CD4-positive, alpha-beta T cell treated with Interleukin-6 at 100 ng/mL for 8 hours (primary cell): ENCODE measurements at regions not wholly inside any gene's neighbourhood (a gene's known extent, or its start where the extent isn't known, plus 50 kb on each side); places are given as distances from the start of the nearest gene placed in this dataset.

Experiments used
- DNase-seq: peaks from one replicate; pipeline ENCODE4 v3.0.0-alpha.2; 2020; ENCODE audit warnings: mixed read lengths, low spot score

DNA sequence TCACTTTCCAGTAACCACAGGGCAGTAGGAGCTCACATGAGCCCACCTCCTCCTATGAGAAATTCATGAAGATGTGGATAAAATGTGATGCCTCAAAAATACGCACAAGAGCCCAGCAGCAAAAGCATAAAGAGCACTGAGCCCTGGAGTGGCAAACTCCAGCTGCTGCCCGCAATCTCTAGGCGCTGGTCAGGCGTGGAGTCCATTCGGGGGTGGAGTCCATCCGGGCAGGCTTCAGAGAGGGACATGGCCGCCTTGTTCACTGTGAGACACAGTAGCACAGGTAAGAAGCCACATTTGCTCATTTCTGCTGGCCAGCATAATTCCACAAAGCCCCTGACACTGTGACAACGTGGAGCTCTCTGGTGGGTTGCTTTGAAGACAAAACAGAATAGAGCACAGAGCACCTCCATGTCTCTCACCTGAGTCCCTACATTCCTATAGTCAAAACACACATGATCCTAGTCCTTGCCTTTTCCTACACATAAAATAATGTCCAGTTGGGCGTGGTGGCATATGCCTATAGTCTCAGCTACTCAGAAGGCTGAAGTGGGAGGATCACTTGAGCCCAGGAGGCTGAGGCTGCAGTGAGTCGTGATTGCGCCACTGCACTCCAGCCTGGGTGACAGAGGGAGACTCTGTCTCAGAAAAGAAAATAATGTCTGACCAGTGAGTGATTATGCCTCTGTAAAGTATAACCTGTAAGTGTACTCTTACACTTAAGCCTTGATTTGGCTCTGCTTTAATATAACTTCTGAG, 365.2 kb downstream of the GADD45G start:
- no peak for DNase-seq

DNA sequence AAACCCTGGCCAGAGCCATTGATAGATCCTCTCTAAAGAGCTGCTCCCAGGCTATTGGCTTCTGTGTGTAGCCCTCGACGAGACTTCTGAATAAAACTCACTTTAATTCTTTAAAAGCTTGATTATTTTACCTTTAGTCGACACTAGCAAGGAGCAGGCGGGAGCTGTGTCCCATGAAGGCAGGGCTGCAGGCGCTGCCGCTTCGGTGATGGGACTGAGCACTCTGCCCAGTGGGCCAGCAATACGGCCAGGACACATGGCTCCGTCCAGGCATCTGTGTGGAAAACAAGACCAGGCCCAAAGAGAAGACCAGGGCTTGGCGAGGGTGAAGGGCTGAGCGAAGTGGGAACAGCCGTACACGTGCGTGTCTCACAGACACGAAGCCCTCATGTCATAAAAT, 365.9 kb downstream of the GADD45G start:
- DNase-seq = no peak

DNA sequence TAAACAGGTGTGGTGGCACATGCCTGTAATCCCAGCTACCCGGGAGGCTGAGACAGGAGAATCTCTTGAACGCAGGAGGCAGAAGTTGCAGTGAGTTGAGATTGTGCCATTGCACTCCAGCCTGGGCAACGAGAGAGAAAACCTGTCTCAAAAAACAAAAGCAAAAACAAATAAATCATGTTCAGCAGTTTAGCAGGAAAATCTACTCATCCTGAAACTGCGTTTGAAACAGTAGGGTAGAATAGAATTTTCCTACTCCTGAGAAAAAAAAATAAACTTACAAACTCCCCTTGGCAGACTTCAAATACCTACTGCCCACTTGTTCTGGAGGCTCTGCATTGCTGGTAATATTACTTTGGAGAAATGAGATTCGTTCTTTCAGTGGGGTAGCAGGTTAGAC, 367.7 kb downstream of the GADD45G start:
- DNase-seq = no peak

DNA sequence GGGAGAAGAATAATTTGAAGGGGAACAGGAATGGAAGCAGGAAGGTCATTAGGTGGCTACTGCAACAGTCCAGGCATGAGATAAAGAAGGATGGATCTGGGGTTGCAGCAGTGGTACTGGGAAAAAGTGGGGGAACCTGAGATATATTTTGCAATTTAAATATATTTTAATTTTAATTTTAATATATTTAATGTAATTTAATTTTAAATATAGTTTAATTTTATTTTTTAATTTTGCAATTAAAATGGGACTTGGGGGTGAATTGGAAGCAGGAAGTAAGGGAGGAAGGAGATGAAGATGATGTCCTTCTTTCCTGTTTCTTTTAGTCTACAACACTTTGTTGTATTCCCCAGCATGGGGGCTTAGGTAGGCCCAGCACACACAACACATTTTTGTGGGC, 369.8 kb downstream of the GADD45G start:
- DNase-seq = no peak

DNA sequence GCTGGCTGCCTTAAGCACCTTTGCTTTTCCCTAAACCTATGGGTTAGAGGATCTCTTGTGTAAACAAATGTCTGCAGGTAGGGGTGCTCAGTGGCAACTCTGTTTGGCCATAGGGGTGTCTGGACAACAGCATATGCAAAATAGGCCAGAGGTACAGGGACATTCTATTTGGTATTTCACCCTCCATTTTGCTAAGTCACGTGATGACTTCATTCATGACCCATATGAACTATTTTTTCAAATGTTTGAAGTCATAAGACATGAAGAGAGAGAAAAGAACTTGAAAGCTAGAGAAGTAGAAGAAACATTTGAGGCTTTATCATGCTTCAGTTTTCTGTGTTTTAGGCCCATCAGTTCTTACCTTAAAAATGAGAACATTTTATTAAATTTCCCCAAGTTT, 370.2 kb downstream of the GADD45G start:
- no peak for DNase-seq

DNA sequence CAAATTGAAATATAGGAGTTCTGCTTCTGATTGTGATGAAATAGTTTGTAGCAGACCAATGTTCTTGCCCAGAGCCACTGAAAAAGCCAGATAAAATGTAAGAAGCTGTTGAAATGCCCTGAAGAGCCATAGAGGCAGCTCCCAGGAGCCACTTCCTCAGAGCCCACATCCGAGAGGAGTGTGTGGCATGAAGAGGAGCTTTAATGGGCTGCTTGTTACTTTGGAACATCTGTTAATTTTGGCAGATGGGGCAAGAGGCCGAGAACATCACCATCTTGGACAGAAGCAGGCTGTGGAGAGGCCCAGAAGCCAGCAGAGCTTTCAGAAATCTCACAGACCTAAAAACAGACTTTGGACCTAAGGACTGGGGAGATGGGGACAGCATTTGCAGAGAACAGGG, 370.8 kb downstream of the GADD45G start:
- DNase-seq = no peak

DNA sequence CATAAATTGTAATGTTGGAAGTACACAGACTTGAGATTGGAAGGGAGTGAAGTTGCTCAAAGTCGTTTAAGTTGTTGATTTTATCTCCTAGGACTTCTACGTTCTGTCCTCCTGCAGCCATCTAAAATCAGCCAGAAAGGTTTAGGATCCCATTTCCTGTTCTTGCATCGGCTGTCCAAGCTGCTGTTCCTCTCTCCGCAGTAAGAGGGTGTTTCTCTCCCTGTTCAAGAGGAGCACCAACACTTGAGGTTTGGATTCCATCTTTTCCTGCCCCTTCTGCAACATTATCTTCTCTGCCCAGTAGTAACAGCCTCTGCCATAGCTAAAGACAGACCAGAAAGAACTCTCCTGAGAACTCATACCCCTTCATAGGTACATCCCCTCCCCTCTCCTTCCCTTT, 373.4 kb downstream of the GADD45G start:
- no peak for DNase-seq

DNA sequence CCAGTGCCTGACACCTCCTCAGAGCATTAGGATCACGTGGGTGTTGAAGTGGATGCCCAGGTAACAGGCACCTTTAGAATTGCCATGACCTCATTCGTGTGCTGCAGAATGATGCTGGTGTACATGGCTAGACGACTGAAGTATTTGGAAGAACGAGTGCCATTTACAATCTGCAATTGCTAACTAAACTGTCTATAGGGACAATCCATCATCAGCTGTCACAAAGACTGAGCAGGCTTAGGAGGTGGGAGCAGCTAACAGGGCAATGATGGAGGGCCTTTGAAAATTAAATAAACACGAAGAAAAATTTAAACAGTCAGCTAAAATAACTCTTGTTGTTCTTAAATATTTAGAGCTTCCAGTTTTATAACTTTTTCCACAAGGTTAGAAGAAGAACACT, 375.8 kb downstream of the GADD45G start:
- no peak for DNase-seq

DNA sequence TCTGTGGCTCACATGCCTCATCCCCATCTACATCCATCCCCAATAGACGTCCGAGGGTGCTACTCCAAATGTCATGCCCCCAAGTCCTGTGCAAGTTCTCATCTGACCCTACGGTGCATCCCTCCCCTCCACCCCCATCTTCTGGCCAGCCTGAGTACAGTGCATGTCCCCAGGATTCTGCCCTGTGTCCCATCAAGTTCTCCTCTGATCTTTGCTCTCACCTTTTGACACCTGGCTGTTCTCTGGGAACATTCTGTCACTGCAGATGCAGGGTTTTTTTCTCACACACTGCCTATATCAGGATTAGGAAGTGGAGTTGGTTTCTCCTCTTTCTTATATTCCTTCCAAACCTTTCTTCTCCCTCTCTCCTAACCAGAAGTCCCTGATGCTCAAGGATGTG, 377.2 kb downstream of the GADD45G start:
- no peak for DNase-seq

DNA sequence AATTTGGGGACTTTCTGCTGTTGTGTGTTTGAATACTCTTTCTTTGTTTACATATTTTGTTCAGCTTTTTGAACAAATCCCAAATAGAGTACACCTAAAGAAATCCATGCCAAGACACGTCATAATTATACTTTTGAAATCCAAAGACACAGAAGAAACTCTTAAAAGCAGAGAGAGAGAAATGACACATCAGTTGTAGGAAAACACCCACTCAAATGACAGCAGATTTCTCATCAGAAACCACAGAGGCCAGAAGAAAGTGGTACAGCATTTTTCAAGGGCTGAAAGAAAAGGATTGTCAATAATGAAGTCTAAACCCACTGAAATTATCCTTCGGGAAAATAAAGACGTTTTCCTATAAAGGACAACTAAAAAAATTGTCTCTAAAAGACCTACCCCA, 378.6 kb downstream of the GADD45G start:
- DNase-seq = no peak

DNA sequence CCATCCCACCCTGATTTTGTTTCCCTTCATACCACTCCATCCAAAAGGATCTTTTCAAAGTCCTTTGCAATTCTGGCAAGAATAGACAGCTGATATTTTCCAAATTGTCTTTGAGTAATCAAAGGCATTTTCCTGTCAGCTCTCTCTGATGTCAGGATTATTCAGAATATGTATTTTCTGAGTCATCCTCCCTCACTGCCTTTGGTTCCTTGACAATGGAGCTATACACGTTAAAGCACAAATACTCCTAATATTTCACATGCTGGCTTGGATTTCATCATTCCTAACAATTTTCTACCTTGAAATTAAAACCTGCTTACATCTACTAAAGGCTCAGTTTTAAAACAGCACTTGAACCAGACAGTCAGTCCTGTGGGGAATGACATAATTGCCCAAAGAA, 379.4 kb downstream of the GADD45G start:
- DNase-seq = no peak

DNA sequence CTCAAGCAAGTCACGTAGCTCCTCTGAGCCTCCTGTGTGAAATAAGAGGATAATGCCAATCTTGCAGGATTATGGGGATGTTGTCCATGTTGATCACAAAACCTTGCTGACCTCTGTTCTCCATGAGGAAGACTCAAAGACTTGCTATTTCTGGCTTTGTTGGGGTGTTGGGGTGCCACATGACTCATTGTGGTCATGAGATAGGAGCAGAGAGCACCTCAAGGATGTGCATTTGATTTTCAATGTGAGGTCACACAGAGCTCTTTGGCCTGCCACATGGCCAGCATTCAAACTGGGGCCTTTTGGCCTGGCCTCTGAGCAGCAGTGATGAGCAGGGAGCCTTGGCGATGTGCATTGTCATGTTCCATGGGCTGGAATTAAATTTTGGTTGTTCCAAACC, 380.3 kb downstream of the GADD45G start:
- DNase-seq = no peak

DNA sequence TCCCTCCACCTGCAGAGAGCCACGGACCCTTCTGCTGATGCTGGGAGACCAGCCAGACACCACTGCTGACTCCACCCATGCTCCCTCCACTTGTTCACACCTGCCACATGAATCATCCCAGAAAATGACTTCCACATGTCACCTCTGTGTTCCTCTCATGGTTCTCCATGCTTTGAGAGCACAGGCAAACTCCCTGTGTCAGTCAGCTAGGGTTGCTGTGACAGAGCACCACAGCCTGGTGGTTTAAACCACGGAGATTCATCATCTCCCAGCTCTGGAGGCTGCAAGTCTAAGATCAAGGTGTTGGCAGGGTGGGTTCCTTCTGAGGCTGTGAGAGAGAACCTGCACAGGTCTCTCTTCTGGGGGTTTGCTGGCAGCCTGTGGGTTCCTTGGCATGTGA, 381.4 kb downstream of the GADD45G start:
- DNase-seq = no peak

DNA sequence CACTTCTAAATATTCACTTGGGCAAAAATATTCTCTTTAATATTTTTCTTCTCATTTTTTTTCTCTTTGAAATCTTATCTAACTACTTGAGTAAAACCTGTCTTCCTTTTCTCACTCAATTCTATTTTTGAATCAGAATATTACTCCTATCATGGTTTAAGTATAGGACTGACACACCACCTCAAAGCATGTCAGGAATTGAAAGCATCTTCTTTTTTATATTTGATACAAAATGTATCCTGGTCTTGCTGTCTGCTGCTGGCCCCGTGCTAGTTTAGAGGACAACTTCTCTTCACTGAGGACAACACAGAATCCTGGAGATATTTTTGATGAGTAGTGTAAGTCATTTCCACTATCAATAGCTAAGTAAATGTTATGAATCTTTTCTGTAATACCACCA, 383.6 kb downstream of the GADD45G start:
- DNase-seq = no peak

DNA sequence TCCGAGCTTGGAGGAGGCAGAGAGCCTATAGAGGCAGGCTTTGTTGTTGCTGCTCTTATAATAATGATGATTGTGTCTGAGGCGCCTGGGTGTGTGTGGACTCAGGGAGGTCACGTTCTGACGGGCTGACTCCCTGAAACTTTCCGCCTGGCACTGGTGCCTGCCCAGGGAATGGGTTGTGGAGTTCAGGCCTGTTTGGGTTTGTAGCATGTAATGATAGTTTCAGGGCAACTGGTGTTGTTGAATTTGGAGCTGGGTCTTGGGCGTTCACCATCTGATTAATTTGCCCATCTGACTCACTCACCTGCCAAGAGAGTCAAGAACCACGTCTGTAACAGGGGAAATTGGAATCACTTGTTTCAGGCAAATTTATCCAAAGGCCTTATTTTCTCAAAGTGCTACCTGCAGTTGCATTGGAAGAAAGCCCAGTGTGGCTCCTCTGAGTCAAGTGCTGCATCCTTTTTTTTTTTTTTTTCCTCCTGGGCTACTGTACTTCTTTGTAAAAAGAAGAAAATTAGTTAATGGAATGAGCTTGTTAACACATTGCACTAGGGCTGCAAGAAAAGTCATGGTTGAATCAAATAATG, 386.5 kb downstream of the GADD45G start:
- DNase-seq = no peak

DNA sequence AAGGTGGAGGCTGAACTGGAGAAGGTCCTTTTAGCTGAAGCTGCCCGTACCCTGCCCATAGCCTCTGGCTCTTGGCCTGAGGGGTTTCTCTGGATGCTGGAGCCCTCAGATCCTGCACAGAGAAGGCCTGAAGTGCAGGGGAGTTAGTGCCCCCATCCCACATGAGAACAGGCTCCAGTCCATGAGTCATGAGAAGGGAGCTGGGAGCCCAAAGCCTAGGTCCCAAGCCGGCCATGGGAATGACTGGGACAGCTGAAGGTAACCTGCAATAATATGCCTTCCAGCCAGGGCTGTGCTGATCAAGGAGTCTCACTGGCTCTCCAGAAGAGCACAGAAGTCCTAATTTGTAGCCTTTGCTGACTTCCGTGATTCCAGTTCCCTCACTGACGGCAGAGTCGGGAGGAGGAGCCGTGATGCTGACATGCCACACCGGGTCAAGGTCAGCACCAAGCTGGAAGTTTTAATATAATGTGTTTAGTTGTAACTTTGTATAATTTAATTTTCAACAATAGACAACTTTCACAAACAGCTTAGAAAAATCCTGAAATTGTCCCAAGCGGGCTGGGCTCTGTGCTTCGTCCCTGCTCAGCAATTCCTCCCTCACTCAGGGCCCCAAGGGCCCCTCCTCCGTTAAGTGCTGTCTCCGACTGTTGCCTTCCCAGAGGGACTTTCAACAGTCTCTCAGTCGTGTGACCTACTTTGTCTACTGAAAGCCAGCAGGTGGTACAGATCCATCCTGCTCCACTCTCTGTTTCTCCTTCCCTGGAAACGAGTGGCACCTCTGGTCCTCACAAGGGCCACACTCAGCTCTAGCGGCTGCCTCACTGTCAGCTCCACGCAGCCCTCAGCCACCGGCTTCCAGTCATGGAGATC, 387.8 kb downstream of the GADD45G start:
- DNase-seq = no peak

DNA sequence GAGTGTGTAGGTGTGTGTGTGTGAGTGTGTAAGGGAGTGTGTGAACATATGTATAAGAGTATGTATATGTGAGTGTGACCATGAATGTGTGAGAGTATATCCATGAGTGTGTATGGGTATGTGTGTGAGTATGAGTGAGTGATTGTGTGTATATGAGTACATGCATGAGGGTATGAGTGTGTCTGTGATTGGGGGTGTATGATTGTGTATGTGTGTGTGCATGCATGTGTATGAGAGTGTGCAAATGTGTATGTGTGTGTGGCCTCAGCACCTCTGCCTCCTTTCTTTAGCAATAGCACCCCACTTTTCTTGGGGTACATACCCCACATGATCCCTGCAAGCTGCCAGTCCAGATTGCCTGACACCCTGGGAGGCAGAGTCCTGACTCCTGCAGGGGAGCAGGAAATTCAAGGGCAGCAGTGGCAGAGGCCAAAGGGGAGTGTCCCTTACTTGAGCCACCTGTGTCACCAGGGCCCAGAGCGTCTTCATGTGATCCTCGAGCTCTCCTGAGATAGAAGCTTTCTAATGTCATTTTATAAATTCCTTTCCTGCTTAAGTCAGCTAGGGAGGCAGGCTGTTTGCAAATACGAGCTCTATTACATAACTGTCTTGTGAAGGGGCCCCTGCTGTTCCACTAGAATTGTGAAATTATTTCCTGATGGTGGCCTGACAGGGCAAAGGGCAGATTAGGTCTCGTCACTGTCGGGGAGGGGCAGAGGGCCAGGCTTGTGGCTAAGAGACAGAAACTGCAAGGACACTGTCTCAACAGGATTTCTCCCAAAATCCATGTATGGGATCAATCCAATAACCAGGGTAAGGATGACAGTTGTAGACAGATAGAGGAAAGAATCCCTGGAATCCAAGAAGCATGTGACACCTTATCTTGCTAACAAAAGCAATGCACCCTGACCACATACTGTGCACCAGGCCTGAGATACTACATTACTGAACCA, 389.1 kb downstream of the GADD45G start:
- DNase-seq = no peak

DNA sequence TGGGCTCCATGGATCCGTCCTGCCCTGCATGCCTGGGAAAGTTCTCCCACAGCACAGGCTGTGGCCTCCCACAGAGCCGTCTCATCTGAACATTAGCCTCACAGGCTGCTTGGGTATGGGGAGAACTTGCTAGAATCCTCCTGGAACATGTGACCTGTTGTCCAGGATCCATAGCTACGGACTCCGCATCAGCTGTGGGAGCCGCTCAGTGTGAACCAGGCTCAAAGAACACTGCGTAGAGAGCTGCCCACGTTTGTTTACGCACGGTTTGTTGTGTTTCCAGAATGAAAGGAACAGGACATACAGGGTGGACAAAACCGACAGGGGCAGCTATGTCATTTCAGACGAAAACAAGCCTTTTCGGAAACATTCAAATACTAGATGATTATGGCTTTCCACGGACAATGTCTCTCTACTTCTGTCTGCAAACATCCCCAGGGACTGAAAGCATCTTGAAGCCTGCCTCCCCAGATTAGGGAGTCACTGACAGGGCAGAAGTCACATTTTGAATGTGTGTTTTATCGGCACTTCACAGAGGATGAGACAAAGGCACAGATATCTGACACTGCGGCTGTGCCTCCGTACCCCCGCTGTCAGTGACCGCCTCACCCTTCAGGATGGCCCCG, 390.3 kb downstream of the GADD45G start:
- no peak for DNase-seq

DNA sequence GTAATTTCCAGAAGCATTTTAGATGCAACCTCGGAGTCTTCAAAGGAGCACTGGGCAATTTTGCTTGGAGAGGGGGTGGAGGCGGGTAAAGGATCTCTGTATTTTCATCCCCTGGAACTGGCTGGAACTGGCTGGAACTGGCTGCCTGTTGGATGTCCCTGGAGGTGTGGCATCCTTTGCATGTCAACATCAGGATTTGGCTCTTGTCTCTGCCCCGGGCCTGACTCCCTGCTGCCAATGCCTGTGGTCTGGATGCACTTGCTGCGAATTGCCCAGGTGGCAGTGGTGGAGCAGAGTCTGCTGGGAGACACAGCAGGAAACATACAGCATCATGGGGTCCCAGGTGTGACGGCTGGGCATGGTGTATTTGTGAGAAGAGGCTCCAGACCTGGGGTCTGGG, 391.3 kb downstream of the GADD45G start:
- DNase-seq = no peak

DNA sequence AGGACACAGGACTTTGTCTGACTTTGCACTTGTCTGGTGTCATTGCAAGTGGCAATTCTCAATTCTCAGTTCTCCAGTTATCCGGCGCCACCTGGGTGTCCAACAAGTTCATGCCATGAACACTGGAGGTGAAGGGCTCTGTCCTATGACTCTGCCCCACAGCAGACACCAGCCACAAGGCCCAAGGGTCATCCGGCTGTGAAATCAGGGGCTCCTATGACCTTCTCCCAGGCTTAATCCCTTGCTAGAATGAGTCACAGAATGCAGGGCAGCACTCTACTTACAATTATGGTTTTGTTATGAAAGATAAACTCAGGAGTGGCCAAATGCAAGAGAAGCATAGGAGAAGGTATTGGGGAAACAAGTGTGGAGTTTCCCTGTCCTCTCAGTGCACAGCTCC, 392.0 kb downstream of the GADD45G start:
- DNase-seq = no peak

DNA sequence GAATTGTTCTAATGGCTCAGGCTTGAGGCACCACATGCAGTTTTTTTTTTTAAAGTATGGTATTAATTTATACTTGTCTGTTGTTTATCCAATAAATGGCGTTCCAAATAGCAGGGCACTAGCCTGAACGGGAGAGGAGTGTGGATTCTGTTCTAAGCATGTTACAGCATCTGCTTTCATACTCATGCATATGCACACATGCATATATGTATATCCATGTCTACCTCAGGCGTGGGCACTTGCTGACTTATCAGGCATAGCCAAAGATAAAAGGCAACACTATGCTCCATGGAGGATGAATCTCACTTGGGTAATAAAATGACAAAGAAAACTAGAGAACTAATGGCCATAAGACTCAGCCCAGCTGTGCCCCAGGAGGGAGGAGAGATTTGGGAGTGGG, 393.8 kb downstream of the GADD45G start:
- DNase-seq = no peak

DNA sequence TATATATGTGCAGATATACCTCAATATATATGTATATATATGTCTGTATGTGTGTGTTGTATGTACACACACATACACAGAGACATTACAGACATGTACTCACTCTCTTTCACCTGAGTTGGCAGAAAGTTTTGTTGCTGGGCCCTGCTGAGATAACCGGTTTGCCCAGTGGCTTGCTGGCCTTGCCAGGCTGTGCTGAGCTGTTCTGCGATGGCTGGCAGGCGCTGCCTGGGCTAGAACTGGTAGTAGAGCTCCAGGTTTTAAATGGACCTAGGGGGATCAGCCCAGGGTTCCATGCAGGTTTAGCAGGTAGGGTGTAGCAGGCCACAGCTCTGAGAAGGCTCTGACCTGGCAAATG, 394.3 kb downstream of the GADD45G start:
- DNase-seq = no peak
